GM12878 (cell line): ENCODE measurements at regions not wholly inside any gene's neighbourhood (a gene's known extent, or its start where the extent isn't known, plus 50 kb on each side); places are given as distances from the start of the nearest gene placed in this dataset.

ENCODE experiments used
- ATAC-seq: fragments of 200-7000 bp; cut with Tn5 transposase; 3 replicates; pipeline ENCODE4 v1.9.1; 2020; ENCODE audit warnings: mild to moderate bottlenecking, moderate library complexity
- BruUV-seq: library from RNA; stranded (reverse); fragments of 400-500 nt; replicated peaks from 2 replicates; lab custom pipeline; 2021; lab: Mats Ljungman, UMichigan
- CTCF ChIA-PET: fragments of 300-600 bp; sonication (Branson Sonifier 250); formaldehyde crosslinking; extraction: SDS; loops from one replicate; lab custom pipeline; 2021; ENCODE audit warnings: inconsistent platforms; lab: Yijun Ruan, JAX
- POLR2A ChIA-PET: fragments of 350-600 bp; formaldehyde crosslinking; extraction: SDS; loops from one replicate; lab custom pipeline; 2021; ENCODE audit warnings: inconsistent platforms; lab: Charles Lee
- RAD21 ChIA-PET: fragments of 300-600 bp; sonication (Branson Sonifier 250); formaldehyde crosslinking; loops from one replicate; lab custom pipeline; 2023; ENCODE audit warnings: antibody characterized with exemption; ENCODE audit not compliant: unreplicated experiment; lab: Charles Lee
- SMC1A ChIA-PET: fragments of 300-600 bp; sonication (Branson Sonifier 250); formaldehyde crosslinking; loops from one replicate; lab custom pipeline; 2023; ENCODE audit not compliant: unreplicated experiment, uncharacterized antibody; lab: Charles Lee
- DNase-seq: peaks from one replicate; pipeline ENCODE4 v3.0.0-alpha.2; 2011; ENCODE audit warnings: low read depth, low spot score
- FAIRE-seq: peaks from 3 replicates; lab custom pipeline; 2011; peaks lifted over from hg19 to GRCh38; lab: Jason Lieb, UNC
- H2AFZ ChIP-seq: 2 replicates; pipeline ENCODE4 v1.6.0; 2011; ENCODE audit warnings: low read depth, low read length, control low read depth; ENCODE audit not compliant: control insufficient read depth
- H3K27ac ChIP-seq: 2 replicates; pipeline ENCODE4 v1.5.1; 2011; ENCODE audit warnings: control low read depth; ENCODE audit not compliant: control insufficient read depth, insufficient read depth
- H3K27me3 ChIP-seq, 2 experiments: replicated peaks in 1 of 2; 2 replicates each; pipeline versions ENCODE4 v1.6.0 to v1.6.1; 2011; ENCODE audit warnings: low read length in 1 of 2; ENCODE audit not compliant: control insufficient read depth in 2 of 2, insufficient read depth in 2 of 2
- H3K36me3 ChIP-seq, 2 experiments: 2 replicates each; pipeline ENCODE4 v1.5.1; 2011; ENCODE audit warnings: low read length in 1 of 2; ENCODE audit not compliant: control insufficient read depth in 2 of 2, insufficient read depth in 2 of 2
- H3K4me1 ChIP-seq: 2 replicates; pipeline ENCODE4 v1.6.1; 2011; ENCODE audit warnings: mild to moderate bottlenecking, low read length, moderate library complexity, mixed read lengths; ENCODE audit not compliant: control insufficient read depth, insufficient read depth
- H3K4me2 ChIP-seq: 2 replicates; pipeline ENCODE4 v1.6.0; 2011; ENCODE audit warnings: control low read depth; ENCODE audit not compliant: control insufficient read depth, insufficient read depth
- H3K4me3 ChIP-seq: fragments of 200-600 bp; sonication (generic); 2 replicates; pipeline ENCODE4 v1.5.1; 2016
- H3K79me2 ChIP-seq: 2 replicates; pipeline ENCODE4 v1.6.0; 2011; ENCODE audit warnings: low read length; ENCODE audit not compliant: control insufficient read depth, insufficient read depth
- H3K9ac ChIP-seq: 2 replicates; pipeline ENCODE4 v1.8.0; 2011; ENCODE audit warnings: low read length, control low read depth, mixed read lengths; ENCODE audit not compliant: control insufficient read depth, insufficient read depth
- H3K9me3 ChIP-seq: replicated peaks from 3 replicates; pipeline ENCODE4 v1.5.1; 2011; ENCODE audit warnings: mild to moderate bottlenecking, low read length; ENCODE audit not compliant: control insufficient read depth, insufficient read depth
- H4K20me1 ChIP-seq: 2 replicates; pipeline ENCODE4 v1.6.0; 2011; ENCODE audit not compliant: control insufficient read depth, insufficient read depth
- WGBS: methylation state at CpG from one replicate; pipeline ENCODE4 v1.1.6; 2016; ENCODE audit warnings: low lambda C conversion rate; ENCODE audit not compliant: insufficient replicate concordance, insufficient coverage; ENCODE audit errors: missing lambda C conversion rate; 5-methylcytosine and 5-hydroxymethylcytosine counted together
- in situ Hi-C: fragments of 300-500 bp; cut with MboI; formaldehyde crosslinking; loops from 9 replicates; pipeline ENCODE4 v1.14.3; 2018; ENCODE audit warnings: mixed read lengths
- intact Hi-C: fragments of 100-400 bp; cut with micrococcal nuclease; formaldehyde crosslinking; loops from one replicate; pipeline ENCODE4 v1.14.2; 2022; ENCODE audit not compliant: unreplicated experiment
- TF ChIP-seq, protein P1 (sequence below): fragments of 450-650 bp; IDR thresholded peaks from 2 replicates; pipeline ENCODE4 v1.6.1; 2016; ENCODE audit warnings: mild to moderate bottlenecking, moderate library complexity, borderline replicate concordance

DNA sequence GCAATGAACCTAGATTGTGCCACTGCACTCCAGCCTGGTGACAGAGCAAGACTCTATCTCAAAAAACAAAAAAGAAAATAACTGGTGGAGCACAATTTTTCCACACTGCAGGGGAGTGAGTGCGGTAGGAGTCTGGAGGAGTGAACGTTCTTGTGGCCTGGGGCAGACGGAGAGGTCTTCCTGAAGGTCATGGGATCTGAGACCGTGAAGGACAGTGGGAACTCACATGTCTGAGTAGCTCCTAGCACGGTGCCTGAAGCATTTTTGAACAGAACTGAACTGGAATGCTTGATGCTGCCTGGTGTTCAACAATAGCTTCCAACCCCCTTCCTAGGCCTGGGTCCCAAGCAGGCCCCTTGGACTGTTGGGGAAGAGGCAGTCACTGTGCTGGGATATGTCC is 84.3 kb upstream of the PODXL start:
- intact Hi-C loops, result no loop called here
- DNase-seq (no peak), ATAC-seq (no peak), FAIRE-seq (no peak)
- TF ChIP-seq, protein P1, sequence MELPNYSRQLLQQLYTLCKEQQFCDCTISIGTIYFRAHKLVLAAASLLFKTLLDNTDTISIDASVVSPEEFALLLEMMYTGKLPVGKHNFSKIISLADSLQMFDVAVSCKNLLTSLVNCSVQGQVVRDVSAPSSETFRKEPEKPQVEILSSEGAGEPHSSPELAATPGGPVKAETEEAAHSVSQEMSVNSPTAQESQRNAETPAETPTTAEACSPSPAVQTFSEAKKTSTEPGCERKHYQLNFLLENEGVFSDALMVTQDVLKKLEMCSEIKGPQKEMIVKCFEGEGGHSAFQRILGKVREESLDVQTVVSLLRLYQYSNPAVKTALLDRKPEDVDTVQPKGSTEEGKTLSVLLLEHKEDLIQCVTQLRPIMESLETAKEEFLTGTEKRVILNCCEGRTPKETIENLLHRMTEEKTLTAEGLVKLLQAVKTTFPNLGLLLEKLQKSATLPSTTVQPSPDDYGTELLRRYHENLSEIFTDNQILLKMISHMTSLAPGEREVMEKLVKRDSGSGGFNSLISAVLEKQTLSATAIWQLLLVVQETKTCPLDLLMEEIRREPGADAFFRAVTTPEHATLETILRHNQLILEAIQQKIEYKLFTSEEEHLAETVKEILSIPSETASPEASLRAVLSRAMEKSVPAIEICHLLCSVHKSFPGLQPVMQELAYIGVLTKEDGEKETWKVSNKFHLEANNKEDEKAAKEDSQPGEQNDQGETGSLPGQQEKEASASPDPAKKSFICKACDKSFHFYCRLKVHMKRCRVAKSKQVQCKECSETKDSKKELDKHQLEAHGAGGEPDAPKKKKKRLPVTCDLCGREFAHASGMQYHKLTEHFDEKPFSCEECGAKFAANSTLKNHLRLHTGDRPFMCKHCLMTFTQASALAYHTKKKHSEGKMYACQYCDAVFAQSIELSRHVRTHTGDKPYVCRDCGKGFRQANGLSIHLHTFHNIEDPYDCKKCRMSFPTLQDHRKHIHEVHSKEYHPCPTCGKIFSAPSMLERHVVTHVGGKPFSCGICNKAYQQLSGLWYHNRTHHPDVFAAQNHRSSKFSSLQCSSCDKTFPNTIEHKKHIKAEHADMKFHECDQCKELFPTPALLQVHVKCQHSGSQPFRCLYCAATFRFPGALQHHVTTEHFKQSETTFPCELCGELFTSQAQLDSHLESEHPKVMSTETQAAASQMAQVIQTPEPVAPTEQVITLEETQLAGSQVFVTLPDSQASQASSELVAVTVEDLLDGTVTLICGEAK, result no peak
- CTCF ChIA-PET, result no interaction called here
- H3K9ac ChIP-seq, result no peak overlapping the region
- in situ Hi-C loops, result no loop called here
- WGBS, result 36% methylated on average over 5 of the region's 5 CpGs
- no TSS peak for BruUV-seq
- no peaks in the 10 kb centered on the region for H3K9me3 ChIP-seq
- H3K27ac ChIP-seq, result no peak overlapping the region
- no peaks in the 10 kb centered on the region for H3K36me3 ChIP-seq
- no peak overlapping the region for H3K4me2 ChIP-seq
- RAD21 ChIA-PET, result no interaction called here
- H4K20me1 ChIP-seq, result no peaks in the 10 kb centered on the region; the same call in 1 of the 2 replicates
- SMC1A ChIA-PET, result no interaction called here
- H3K4me1 ChIP-seq, result no peaks in the 10 kb centered on the region
- no peak overlapping the region for H2AFZ ChIP-seq
- no peak overlapping the region for H3K4me3 ChIP-seq
- POLR2A ChIA-PET, result no interaction called here
- no peaks in the 10 kb centered on the region for H3K79me2 ChIP-seq
- H3K27me3 ChIP-seq, result no peaks in the 10 kb centered on the region; a peak in 2 of 4 replicates
